Stomach (tissue), 4 donors: ENCODE measurements at regions not wholly inside any gene's neighbourhood (a gene's known extent, or its start where the extent isn't known, plus 50 kb on each side); places are given as distances from the start of the nearest gene placed in this dataset.

Source experiments
- EP300 ChIP-seq: sonication (generic); formaldehyde crosslinking; IDR thresholded peaks from one replicate; pipeline ENCODE4 v1.6.1; 2017; ENCODE audit warnings: antibody characterized with exemption
- POLR2A ChIP-seq, 4 donors: fragments of 450-650 bp; IDR thresholded peaks; one replicate each; pipeline ENCODE4 v1.6.1; 2016; ENCODE audit warnings: antibody characterized with exemption in 4 of 4, control low read depth in 2 of 4, mild to moderate bottlenecking in 1 of 4, moderate library complexity in 1 of 4
- TF ChIP-seq, protein P1 (sequence below), 7 experiments: fragments of 450-650 bp in 4 of 7; fragments of 200-600 bp in 3 of 7; sonication (generic) in 3 of 7; IDR thresholded peaks; one replicate each; pipeline ENCODE4 v1.5.1; 2016 to 2019; ENCODE audit warnings: antibody characterized with exemption in 7 of 7, control low read depth in 2 of 7, mild to moderate bottlenecking in 1 of 7

DNA sequence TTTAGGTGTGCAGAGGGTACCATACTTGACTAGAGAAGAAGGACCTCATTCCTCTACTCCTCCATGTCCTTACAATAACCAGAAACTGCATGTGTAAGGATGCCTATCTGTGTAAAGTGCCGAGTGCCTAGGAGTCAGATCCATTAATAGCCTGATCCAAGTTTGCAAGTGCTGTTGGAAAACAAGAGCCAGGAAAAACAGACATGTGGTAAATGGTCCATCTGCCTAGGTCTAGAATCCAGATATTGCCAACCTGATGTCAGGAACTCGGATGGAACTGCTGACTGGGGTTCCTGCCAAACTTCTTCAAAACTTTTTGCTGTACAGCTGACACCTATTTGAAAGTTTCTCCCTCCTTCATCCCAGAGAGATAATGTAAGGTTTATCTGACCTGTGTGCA lies 239.4 kb upstream of the CAMK1G start:
- TF ChIP-seq, protein P1, sequence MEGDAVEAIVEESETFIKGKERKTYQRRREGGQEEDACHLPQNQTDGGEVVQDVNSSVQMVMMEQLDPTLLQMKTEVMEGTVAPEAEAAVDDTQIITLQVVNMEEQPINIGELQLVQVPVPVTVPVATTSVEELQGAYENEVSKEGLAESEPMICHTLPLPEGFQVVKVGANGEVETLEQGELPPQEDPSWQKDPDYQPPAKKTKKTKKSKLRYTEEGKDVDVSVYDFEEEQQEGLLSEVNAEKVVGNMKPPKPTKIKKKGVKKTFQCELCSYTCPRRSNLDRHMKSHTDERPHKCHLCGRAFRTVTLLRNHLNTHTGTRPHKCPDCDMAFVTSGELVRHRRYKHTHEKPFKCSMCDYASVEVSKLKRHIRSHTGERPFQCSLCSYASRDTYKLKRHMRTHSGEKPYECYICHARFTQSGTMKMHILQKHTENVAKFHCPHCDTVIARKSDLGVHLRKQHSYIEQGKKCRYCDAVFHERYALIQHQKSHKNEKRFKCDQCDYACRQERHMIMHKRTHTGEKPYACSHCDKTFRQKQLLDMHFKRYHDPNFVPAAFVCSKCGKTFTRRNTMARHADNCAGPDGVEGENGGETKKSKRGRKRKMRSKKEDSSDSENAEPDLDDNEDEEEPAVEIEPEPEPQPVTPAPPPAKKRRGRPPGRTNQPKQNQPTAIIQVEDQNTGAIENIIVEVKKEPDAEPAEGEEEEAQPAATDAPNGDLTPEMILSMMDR (IDR thresholded peaks at IDR 0.05), result no peak
- no peak for TF ChIP-seq EP300
- TF ChIP-seq POLR2A (IDR thresholded peaks at IDR 0.05), result no peak
